ENCODE measurements at regions not wholly inside any gene's neighbourhood (a gene's known extent, or its start where the extent isn't known, plus 50 kb on each side); places are given as distances from the start of the nearest gene placed in this dataset.

DNA sequence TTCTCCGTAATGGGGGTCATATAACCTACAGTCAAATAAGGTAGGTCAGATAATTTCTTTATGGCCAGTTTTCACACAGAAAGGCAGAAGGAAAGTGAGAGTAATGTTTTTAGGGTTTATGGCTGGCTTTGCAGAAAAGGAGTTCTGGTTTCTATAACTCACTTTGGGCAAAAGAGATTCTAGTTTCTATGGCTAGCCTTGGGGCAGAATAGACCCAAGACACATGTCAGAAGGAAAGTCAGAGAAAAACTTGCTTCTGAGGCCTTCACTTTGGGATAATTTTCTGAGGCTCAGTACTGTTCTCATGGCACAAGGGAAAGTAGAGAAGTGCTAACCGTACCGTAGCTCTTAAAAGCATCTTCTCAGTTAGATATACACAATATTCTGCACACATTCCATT lies 1145.3 kb downstream of the EFNA5 start:
- TF ChIP-seq, protein P1, sequence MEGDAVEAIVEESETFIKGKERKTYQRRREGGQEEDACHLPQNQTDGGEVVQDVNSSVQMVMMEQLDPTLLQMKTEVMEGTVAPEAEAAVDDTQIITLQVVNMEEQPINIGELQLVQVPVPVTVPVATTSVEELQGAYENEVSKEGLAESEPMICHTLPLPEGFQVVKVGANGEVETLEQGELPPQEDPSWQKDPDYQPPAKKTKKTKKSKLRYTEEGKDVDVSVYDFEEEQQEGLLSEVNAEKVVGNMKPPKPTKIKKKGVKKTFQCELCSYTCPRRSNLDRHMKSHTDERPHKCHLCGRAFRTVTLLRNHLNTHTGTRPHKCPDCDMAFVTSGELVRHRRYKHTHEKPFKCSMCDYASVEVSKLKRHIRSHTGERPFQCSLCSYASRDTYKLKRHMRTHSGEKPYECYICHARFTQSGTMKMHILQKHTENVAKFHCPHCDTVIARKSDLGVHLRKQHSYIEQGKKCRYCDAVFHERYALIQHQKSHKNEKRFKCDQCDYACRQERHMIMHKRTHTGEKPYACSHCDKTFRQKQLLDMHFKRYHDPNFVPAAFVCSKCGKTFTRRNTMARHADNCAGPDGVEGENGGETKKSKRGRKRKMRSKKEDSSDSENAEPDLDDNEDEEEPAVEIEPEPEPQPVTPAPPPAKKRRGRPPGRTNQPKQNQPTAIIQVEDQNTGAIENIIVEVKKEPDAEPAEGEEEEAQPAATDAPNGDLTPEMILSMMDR (conservative IDR thresholded peaks at IDR 0.05; ENCODE audit: low read length): no peak
- TF ChIP-seq EZH2phosphoT487 (IDR thresholded peaks at IDR 0.05; ENCODE audit: borderline replicate concordance, low read depth, low read length): no peak
